PC-9 (cell line): ENCODE measurements at regions not wholly inside any gene's neighbourhood (a gene's known extent, or its start where the extent isn't known, plus 50 kb on each side); places are given as distances from the start of the nearest gene placed in this dataset.

Source experiments
- BruUV-seq: library from RNA; stranded (reverse); fragments of 400-500 nt; replicated peaks from 2 replicates; lab custom pipeline; 2021; lab: Mats Ljungman, UMichigan
- CTCF ChIA-PET: fragments of 300-600 bp; sonication (Branson Sonifier 250); formaldehyde crosslinking; loops from one replicate; lab custom pipeline; 2022; ENCODE audit warnings: antibody characterized with exemption; lab: Charles Lee
- POLR2A ChIA-PET: fragments of 300-600 bp; sonication (Branson Sonifier 250); formaldehyde crosslinking; loops from one replicate; lab custom pipeline; 2022; ENCODE audit warnings: antibody characterized with exemption; ENCODE audit not compliant: unreplicated experiment; lab: Charles Lee
- DNase-seq, 2 experiments: peaks; one replicate each; pipeline versions ENCODE4 v3.0.0 to v3.0.0-alpha.2; 2015 to 2022; ENCODE audit warnings: mixed read lengths in 1 of 2
- H2AFZ ChIP-seq: fragments of 200-600 bp; sonication (generic); 2 replicates; pipeline ENCODE4 v1.8.1; 2017; ENCODE audit warnings: antibody characterized with exemption
- H3F3A ChIP-seq: fragments of 200-600 bp; sonication (generic); 2 replicates; pipeline ENCODE4 v1.8.1; 2017; ENCODE audit warnings: antibody characterized with exemption, mild to moderate bottlenecking, low read depth; ENCODE audit not compliant: insufficient read depth
- H3K27ac ChIP-seq: fragments of 200-600 bp; sonication (generic); 2 replicates; pipeline ENCODE4 v1.6.1; 2016; ENCODE audit warnings: mixed run types
- H3K27me3 ChIP-seq: fragments of 200-600 bp; sonication (generic); 2 replicates; pipeline ENCODE4 v1.6.1; 2016; ENCODE audit warnings: low read depth, mixed run types; ENCODE audit not compliant: insufficient read depth
- H3K36me3 ChIP-seq: fragments of 200-600 bp; sonication (generic); 2 replicates; pipeline ENCODE4 v1.6.1; 2016; ENCODE audit warnings: low read depth, mixed run types
- H3K4me1 ChIP-seq: fragments of 200-600 bp; sonication (generic); replicated peaks from 2 replicates; pipeline ENCODE4 v1.6.1; 2016; ENCODE audit warnings: mixed run types; ENCODE audit not compliant: insufficient read depth
- H3K4me2 ChIP-seq: fragments of 200-600 bp; sonication (generic); 2 replicates; pipeline ENCODE4 v1.6.1; 2017; ENCODE audit warnings: mixed run types
- H3K4me3 ChIP-seq: fragments of 200-600 bp; sonication (generic); 2 replicates; pipeline ENCODE4 v1.6.1; 2016; ENCODE audit warnings: mixed run types
- H3K79me2 ChIP-seq: fragments of 200-600 bp; sonication (generic); 2 replicates; pipeline ENCODE4 v1.6.1; 2017; ENCODE audit warnings: low read depth, mixed run types
- H3K9me2 ChIP-seq: fragments of 200-600 bp; sonication (generic); 2 replicates; pipeline ENCODE4 v1.8.1; 2017; ENCODE audit warnings: mild to moderate bottlenecking; ENCODE audit not compliant: insufficient read depth
- H3K9me3 ChIP-seq: fragments of 200-600 bp; sonication (generic); 2 replicates; pipeline ENCODE4 v1.8.1; 2016; ENCODE audit warnings: low read depth; ENCODE audit not compliant: insufficient read depth
- H4K20me1 ChIP-seq: fragments of 200-600 bp; sonication (generic); 2 replicates; pipeline ENCODE4 v1.8.1; 2017; ENCODE audit not compliant: insufficient read depth
- CTCF ChIP-seq: fragments of 200-600 bp; sonication (generic); conservative IDR thresholded peaks from 2 replicates; pipeline ENCODE4 v1.6.1; 2017; ENCODE audit warnings: mixed run types, antibody characterized with exemption, mild to moderate bottlenecking, moderate library complexity
- EZH2 ChIP-seq: fragments of 200-600 bp; sonication (generic); IDR thresholded peaks from 2 replicates; pipeline ENCODE4 v1.8.0; 2017; ENCODE audit warnings: antibody characterized with exemption, low read depth
- intact Hi-C: fragments of 100-400 bp; cut with micrococcal nuclease; formaldehyde crosslinking; loops from one replicate; pipeline ENCODE4 v1.10.0; 2022; ENCODE audit not compliant: unreplicated experiment

- H3K4me1 ChIP-seq = no peaks in the 10 kb centered on the region
- H2AFZ ChIP-seq = peak overlapping the region; percentile 13; the same call in 1 of the 2 replicates
- H3K9me2 ChIP-seq = no peaks in the 10 kb centered on the region; the same call in 1 of the 2 replicates
- H3K36me3 ChIP-seq = no peaks in the 10 kb centered on the region
- BruUV-seq = no TSS peak
- H3K79me2 ChIP-seq = no peaks in the 10 kb centered on the region
- no peaks in the 10 kb centered on the region for H3K27me3 ChIP-seq
- H3F3A ChIP-seq = no peaks in the 10 kb centered on the region
- ChIA-PET POLR2A (no interaction called here), CTCF (no interaction called here)
- H3K4me2 ChIP-seq = no peak overlapping the region
- no peaks in the 10 kb centered on the region for H4K20me1 ChIP-seq
- H3K9me3 ChIP-seq = no peaks in the 10 kb centered on the region
- H3K27ac ChIP-seq = no peak overlapping the region
- no peak overlapping the region for H3K4me3 ChIP-seq
- TF ChIP-seq EZH2 (no peak), CTCF (no peak)
- intact Hi-C loops = no loop called here
- no peak for DNase-seq
Measured at GRCh38 chr5:18216729-18217128, 582.5 kb downstream of the TAF11L14 start.

GRCh38 chr5:18219241-18219640, 585.0 kb downstream of the TAF11L14 start:
- no peaks in the 10 kb centered on the region for H3K36me3 ChIP-seq
- H3K27ac ChIP-seq = no peak overlapping the region
- H3K27me3 ChIP-seq = no peaks in the 10 kb centered on the region
- BruUV-seq = no TSS peak
- DNase-seq = no peak
- TF ChIP-seq CTCF (no peak), EZH2 (no peak)
- no peaks in the 10 kb centered on the region for H3K79me2 ChIP-seq
- H3K9me3 ChIP-seq = no peaks in the 10 kb centered on the region
- H3K4me1 ChIP-seq = no peaks in the 10 kb centered on the region
- CTCF ChIA-PET = no interaction called here
- H3F3A ChIP-seq = no peaks in the 10 kb centered on the region
- H3K4me2 ChIP-seq = no peak overlapping the region
- no peaks in the 10 kb centered on the region for H3K9me2 ChIP-seq
- H4K20me1 ChIP-seq = no peaks in the 10 kb centered on the region
- POLR2A ChIA-PET = no interaction called here
- H2AFZ ChIP-seq = no peak overlapping the region
- H3K4me3 ChIP-seq = no peak overlapping the region
- intact Hi-C loops = no loop called here

DNA sequence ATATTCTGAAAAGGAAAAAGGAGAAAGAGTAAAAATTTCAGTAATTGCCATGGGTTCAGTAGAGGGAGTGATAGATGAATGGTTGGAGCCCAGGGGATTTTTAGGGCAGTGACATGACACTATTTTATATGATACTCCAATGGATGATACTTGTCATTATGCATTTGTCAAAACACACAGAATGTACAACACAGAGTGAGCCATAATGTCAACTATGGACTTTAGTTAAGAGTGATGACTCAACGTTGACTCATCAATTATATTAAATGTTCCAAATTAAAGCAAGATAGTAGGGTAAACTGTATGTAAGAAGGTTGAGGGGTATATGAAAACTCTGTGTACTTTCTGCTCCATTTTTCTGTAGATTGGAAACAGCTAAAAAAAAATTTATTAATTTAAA, 586.4 kb downstream of the TAF11L14 start:
- no peaks in the 10 kb centered on the region for H3F3A ChIP-seq
- H3K4me2 ChIP-seq = no peak overlapping the region
- DNase-seq = no peak
- H3K36me3 ChIP-seq = no peaks in the 10 kb centered on the region
- no peaks in the 10 kb centered on the region for H4K20me1 ChIP-seq
- intact Hi-C loops = no loop called here
- H3K27ac ChIP-seq = no peak overlapping the region
- TF ChIP-seq CTCF (no peak), EZH2 (no peak)
- ChIA-PET CTCF (no interaction called here), POLR2A (no interaction called here)
- no peaks in the 10 kb centered on the region for H3K9me3 ChIP-seq
- no peaks in the 10 kb centered on the region for H3K4me1 ChIP-seq
- BruUV-seq = no TSS peak
- no peaks in the 10 kb centered on the region for H3K27me3 ChIP-seq
- H3K9me2 ChIP-seq = no peaks in the 10 kb centered on the region
- H3K4me3 ChIP-seq = no peak overlapping the region
- H3K79me2 ChIP-seq = no peaks in the 10 kb centered on the region
- H2AFZ ChIP-seq = no peak overlapping the region
